ENCODE measurements at regions not wholly inside any gene's neighbourhood (a gene's known extent, or its start where the extent isn't known, plus 50 kb on each side); places are given as distances from the start of the nearest gene placed in this dataset.

DNA sequence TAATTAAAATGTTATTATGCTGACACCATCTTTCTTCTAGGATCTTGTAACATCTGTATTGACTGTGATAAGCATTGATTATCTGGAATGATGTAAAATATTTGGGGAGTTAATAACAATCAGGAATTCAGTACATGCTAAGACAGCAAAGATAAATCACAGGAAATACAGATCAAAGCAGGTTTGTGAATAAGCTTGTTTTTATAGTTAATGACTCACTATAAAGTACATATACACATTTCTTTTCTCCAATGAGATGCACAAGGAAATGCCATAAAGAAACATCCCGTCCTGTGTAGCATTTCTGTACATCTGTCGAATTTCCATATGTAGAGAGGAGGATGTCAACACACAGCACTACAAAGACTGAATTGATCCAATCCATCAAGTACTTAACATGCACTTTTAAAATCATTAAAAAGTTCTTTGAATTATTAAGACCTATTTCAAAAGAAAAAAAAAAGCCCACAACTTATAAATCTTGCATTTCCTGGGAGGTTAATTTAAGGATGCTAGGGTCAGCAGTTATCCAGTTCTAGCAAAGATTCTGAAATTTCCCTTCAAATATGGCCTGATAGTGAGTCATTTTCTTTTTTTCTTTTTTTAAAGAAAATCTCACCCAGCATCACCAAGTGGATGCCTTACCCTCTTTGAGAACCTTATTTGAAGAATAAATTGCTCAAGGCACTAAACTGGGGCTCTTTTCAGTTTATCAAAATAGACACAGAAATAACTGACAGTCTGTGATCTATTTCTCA, 243.2 kb upstream of the NR5A2 start:
- Histone ChIP-seq H3K27me3 (no peaks in the 10 kb centered on the region), H3K9me3 (no peaks in the 10 kb centered on the region), H3K27ac (no peak overlapping the region), H3K4me3 (no peak overlapping the region), H3K4me1 (no peaks in the 10 kb centered on the region), H3K36me3 (no peaks in the 10 kb centered on the region)
- DNase-seq (ENCODE audit: low spot score): no peak
- TF ChIP-seq, protein P1, sequence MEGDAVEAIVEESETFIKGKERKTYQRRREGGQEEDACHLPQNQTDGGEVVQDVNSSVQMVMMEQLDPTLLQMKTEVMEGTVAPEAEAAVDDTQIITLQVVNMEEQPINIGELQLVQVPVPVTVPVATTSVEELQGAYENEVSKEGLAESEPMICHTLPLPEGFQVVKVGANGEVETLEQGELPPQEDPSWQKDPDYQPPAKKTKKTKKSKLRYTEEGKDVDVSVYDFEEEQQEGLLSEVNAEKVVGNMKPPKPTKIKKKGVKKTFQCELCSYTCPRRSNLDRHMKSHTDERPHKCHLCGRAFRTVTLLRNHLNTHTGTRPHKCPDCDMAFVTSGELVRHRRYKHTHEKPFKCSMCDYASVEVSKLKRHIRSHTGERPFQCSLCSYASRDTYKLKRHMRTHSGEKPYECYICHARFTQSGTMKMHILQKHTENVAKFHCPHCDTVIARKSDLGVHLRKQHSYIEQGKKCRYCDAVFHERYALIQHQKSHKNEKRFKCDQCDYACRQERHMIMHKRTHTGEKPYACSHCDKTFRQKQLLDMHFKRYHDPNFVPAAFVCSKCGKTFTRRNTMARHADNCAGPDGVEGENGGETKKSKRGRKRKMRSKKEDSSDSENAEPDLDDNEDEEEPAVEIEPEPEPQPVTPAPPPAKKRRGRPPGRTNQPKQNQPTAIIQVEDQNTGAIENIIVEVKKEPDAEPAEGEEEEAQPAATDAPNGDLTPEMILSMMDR (IDR thresholded peaks at IDR 0.05): no peak

DNA sequence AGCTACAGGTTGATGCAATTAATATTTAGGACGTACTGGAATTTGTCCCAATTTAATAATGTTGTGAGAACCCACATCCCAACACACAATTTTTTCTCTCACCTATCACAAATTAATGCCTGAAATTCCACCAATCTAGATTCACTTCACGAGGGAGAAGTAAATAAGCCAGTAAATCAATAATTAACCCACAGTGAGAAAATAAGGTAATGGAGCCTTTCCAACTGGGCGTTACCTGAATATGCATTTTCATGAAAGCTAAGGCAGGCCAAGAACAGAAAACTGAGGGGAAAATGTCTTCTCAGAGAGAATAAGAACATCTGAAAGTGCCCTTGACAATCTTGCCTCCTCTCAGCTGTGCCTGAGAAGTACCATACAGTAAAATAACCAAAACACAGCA, 240.8 kb upstream of the NR5A2 start:
- Histone ChIP-seq H3K9me3 (no peaks in the 10 kb centered on the region), H3K36me3 (no peaks in the 10 kb centered on the region), H3K4me3 (no peak overlapping the region), H3K27me3 (no peaks in the 10 kb centered on the region), H3K27ac (no peak overlapping the region), H3K4me1 (no peaks in the 10 kb centered on the region)
- DNase-seq (ENCODE audit: low spot score): no peak
- TF ChIP-seq, protein P1 (IDR thresholded peaks at IDR 0.05): no peak

DNA sequence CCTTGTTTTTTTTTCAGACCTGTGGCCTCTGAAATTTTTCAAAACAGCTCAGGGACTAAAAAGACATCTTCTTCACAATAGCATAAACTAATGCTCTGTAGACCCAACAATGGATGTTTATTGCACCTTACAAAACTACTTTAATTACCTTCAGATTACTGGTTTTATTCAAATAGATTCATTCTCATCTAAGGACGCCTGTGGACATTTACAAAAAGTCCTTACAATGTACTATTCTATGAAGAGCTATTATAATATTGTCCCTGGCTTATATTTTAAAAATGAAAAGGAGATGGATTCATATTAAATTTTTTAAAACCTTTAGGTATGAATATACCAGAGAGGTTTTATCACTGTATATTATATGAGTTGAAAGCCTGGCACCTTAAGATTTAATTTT, 238.4 kb upstream of the NR5A2 start:
- DNase-seq (ENCODE audit: low spot score): no peak

DNA sequence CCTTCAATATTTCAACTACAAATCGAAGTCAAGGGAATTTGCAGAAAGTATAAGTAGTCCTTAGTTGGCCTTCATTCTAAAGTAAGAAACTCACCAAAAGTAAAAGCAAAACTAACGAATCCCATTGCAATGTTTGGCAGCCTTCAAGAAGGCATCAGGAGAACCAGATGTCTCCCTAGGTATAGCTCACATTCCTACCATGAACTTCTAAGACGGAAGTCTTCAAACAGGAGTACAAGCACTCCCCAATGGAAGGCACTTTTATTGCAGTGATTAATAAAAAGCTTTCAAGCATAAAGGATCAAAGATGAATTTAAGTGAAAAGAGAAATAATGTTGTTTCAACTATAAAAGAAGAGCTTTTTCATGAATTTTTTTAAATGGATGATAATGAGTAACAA, 236.0 kb upstream of the NR5A2 start:
- no peak overlapping the region for H3K27ac ChIP-seq
- H3K27me3 ChIP-seq: no peaks in the 10 kb centered on the region
- TF ChIP-seq, protein P1 (IDR thresholded peaks at IDR 0.05): no peak
- H3K4me3 ChIP-seq: no peak overlapping the region
- no peak for DNase-seq (ENCODE audit: low spot score)
- no peaks in the 10 kb centered on the region for H3K9me3 ChIP-seq
- no peaks in the 10 kb centered on the region for H3K36me3 ChIP-seq
- H3K4me1 ChIP-seq: no peaks in the 10 kb centered on the region

More for the DNA sequence above, 238.4 kb upstream of the NR5A2 start:
- TF ChIP-seq, protein P1 (IDR thresholded peaks at IDR 0.05): no peak
- Histone ChIP-seq H3K9me3 (no peaks in the 10 kb centered on the region), H3K4me3 (no peak overlapping the region), H3K27me3 (no peaks in the 10 kb centered on the region), H3K4me1 (no peaks in the 10 kb centered on the region), H3K36me3 (no peaks in the 10 kb centered on the region), H3K27ac (no peak overlapping the region)

DNA sequence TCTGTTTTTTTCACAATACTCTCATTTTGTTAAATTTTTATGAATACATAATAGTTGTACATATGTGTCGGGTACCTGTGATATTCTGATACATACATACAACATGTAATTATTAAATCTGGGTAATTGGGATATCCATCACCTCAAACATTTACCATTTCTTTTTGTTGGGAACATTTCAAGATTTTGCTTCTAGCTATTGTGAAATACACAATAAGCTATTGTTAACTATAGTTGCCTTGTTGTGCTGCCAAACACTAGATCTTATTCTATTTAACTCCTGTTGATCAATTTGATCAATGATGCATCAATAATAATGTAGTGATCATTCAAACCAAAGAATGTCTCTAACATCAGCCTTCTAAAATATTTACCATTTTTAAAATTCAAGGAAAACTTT, 234.6 kb upstream of the NR5A2 start:
- H3K36me3 ChIP-seq: no peaks in the 10 kb centered on the region
- H3K27ac ChIP-seq: no peak overlapping the region
- TF ChIP-seq, protein P1 (IDR thresholded peaks at IDR 0.05): no peak
- no peak overlapping the region for H3K4me3 ChIP-seq
- H3K9me3 ChIP-seq: no peaks in the 10 kb centered on the region
- no peaks in the 10 kb centered on the region for H3K27me3 ChIP-seq
- H3K4me1 ChIP-seq: no peaks in the 10 kb centered on the region
- DNase-seq (ENCODE audit: low spot score): no peak

Measured in right atrium auricular region (tissue), 2 donors.